H9 (cell line): ENCODE measurements at regions not wholly inside any gene's neighbourhood (a gene's known extent, or its start where the extent isn't known, plus 50 kb on each side); places are given as distances from the start of the nearest gene placed in this dataset.
"Not testable (repeated sequence)": the region's sequence is repeated elsewhere in the genome, so short reads cannot be mapped to it uniquely, and the experiment has no call there.

Source experiments
- DNase-seq: peaks from one replicate; pipeline ENCODE4 v3.0.0-alpha.2; 2017
- H2AFZ ChIP-seq: one replicate; pipeline ENCODE4 v1.6.1; 2013; ENCODE audit warnings: mild to moderate bottlenecking, low read length, control low read depth, moderate library complexity
- H2AK5ac ChIP-seq: 2 replicates; pipeline ENCODE4 v1.6.1; 2013; ENCODE audit warnings: low read length, control low read depth, mixed read lengths; ENCODE audit not compliant: insufficient read length
- H2BK120ac ChIP-seq: one replicate; pipeline ENCODE4 v1.6.1; 2013; ENCODE audit warnings: low read depth, mild to moderate bottlenecking, low read length, control low read depth, inconsistent platforms; ENCODE audit not compliant: poor library complexity, severe bottlenecking
- H2BK12ac ChIP-seq: 2 replicates; pipeline ENCODE4 v1.6.1; 2013; ENCODE audit warnings: low read length, control low read depth, mixed read lengths, low read depth; ENCODE audit not compliant: insufficient read length
- H2BK15ac ChIP-seq: 2 replicates; pipeline ENCODE4 v1.6.1; 2013; ENCODE audit warnings: low read depth, low read length, control low read depth
- H2BK20ac ChIP-seq: one replicate; pipeline ENCODE4 v1.6.1; 2013; ENCODE audit warnings: low read depth, mild to moderate bottlenecking, low read length, control low read depth, inconsistent platforms; ENCODE audit not compliant: poor library complexity, severe bottlenecking
- H2BK5ac ChIP-seq: 2 replicates; pipeline ENCODE4 v1.6.1; 2013; ENCODE audit warnings: low read length, control low read depth, mixed read lengths; ENCODE audit not compliant: insufficient read length
- H3K14ac ChIP-seq: 2 replicates; pipeline ENCODE4 v1.6.1; 2013; ENCODE audit warnings: low read length, control low read depth; ENCODE audit not compliant: insufficient read depth
- H3K18ac ChIP-seq: 2 replicates; pipeline ENCODE4 v1.6.1; 2013; ENCODE audit warnings: low read depth, mild to moderate bottlenecking, mixed read lengths, low read length, control low read depth; ENCODE audit not compliant: insufficient read length
- H3K23ac ChIP-seq: 2 replicates; pipeline ENCODE4 v1.6.1; 2013; ENCODE audit warnings: low read length, control low read depth, mixed read lengths, low read depth; ENCODE audit not compliant: insufficient read length
- H3K23me2 ChIP-seq: 2 replicates; pipeline ENCODE4 v1.6.1; 2013; ENCODE audit warnings: low read depth, mild to moderate bottlenecking, mixed read lengths, low read length, control low read depth; ENCODE audit not compliant: insufficient read length, poor library complexity, severe bottlenecking
- H3K27ac ChIP-seq: 2 replicates; pipeline ENCODE4 v1.5.1; 2013; ENCODE audit warnings: low read length, control low read depth, mixed read lengths, low read depth; ENCODE audit not compliant: insufficient read length
- H3K27me3 ChIP-seq: 2 replicates; pipeline ENCODE4 v1.6.1; 2013; ENCODE audit warnings: low read length, control low read depth, inconsistent platforms; ENCODE audit not compliant: insufficient read depth
- H3K4ac ChIP-seq: 2 replicates; pipeline ENCODE4 v1.6.1; 2013; ENCODE audit warnings: low read depth, mild to moderate bottlenecking, control low read depth, inconsistent platforms, low read length, moderate library complexity
- H3K4me1 ChIP-seq: 2 replicates; pipeline ENCODE4 v1.6.1; 2013; ENCODE audit warnings: low read length, control low read depth, inconsistent platforms; ENCODE audit not compliant: insufficient read depth
- H3K4me2 ChIP-seq: 2 replicates; pipeline ENCODE4 v1.6.1; 2013; ENCODE audit warnings: low read length, control low read depth, mixed read lengths; ENCODE audit not compliant: insufficient read length, insufficient read depth
- H3K56ac ChIP-seq: 2 replicates; pipeline ENCODE4 v1.6.1; 2013; ENCODE audit warnings: low read depth, mild to moderate bottlenecking, mixed read lengths, low read length, control low read depth; ENCODE audit not compliant: insufficient read length
- H3K79me1 ChIP-seq: 2 replicates; pipeline ENCODE4 v1.6.1; 2013; ENCODE audit warnings: low read depth, mild to moderate bottlenecking, moderate library complexity, low read length, control low read depth, inconsistent platforms; ENCODE audit not compliant: insufficient read depth, poor library complexity, severe bottlenecking
- H3K79me2 ChIP-seq: 2 replicates; pipeline ENCODE4 v1.6.1; 2013; ENCODE audit warnings: low read length, control low read depth, inconsistent platforms; ENCODE audit not compliant: insufficient read depth
- H3K9ac ChIP-seq: 2 replicates; pipeline ENCODE4 v1.6.1; 2013; ENCODE audit warnings: low read length, control low read depth, mixed read lengths; ENCODE audit not compliant: insufficient read length; ENCODE audit errors: extremely low read depth
- H3K9me3 ChIP-seq: one replicate; pipeline ENCODE4 v1.6.1; 2013; ENCODE audit warnings: low read depth, low read length, inconsistent platforms; ENCODE audit not compliant: control insufficient read depth
- H3T11ph ChIP-seq: one replicate; pipeline ENCODE4 v1.6.1; 2013; ENCODE audit warnings: mild to moderate bottlenecking, low read length, control low read depth, inconsistent platforms
- H4K20me1 ChIP-seq: one replicate; pipeline ENCODE4 v1.6.1; 2013; ENCODE audit not compliant: control insufficient read depth, insufficient read length, insufficient read depth
- H4K5ac ChIP-seq: 2 replicates; pipeline ENCODE4 v1.6.1; 2013; ENCODE audit warnings: low read depth, mild to moderate bottlenecking, mixed read lengths, low read length, control low read depth; ENCODE audit not compliant: insufficient read length
- H4K8ac ChIP-seq: replicated peaks from 2 replicates; pipeline ENCODE4 v1.6.1; 2013; ENCODE audit warnings: low read length, control low read depth, mixed read lengths, low read depth; ENCODE audit not compliant: insufficient read length
- H4K91ac ChIP-seq: 2 replicates; pipeline ENCODE4 v1.6.1; 2013; ENCODE audit warnings: low read depth, mild to moderate bottlenecking, moderate library complexity, mixed read lengths, low read length, control low read depth; ENCODE audit not compliant: insufficient read length
- H3K27ac Mint-ChIP-seq, 3 experiments: 2 replicates in 2 of 3; 3 replicates in 1 of 3; pipeline ENCODE4 v1.8.0; 2020 to 2021; ENCODE audit warnings: mixed read lengths in 3 of 3, mild to moderate bottlenecking in 1 of 3, moderate library complexity in 1 of 3
- H3K27me3 Mint-ChIP-seq: 2 replicates; pipeline ENCODE4 v1.8.0; 2021; ENCODE audit warnings: low read depth, mild to moderate bottlenecking, moderate library complexity, mixed read lengths
- H3K36me3 Mint-ChIP-seq, 3 experiments: 2 replicates in 2 of 3; 3 replicates in 1 of 3; pipeline ENCODE4 v1.8.0; 2020 to 2021; ENCODE audit warnings: low read depth in 3 of 3, mixed read lengths in 3 of 3; ENCODE audit not compliant: insufficient read depth in 1 of 3
- H3K4me1 Mint-ChIP-seq, 2 experiments: 2 replicates each; pipeline ENCODE4 v1.8.0; 2020; ENCODE audit warnings: mixed read lengths in 2 of 2
- H3K4me3 Mint-ChIP-seq, 2 experiments: 2 replicates in 1 of 2; 3 replicates in 1 of 2; pipeline ENCODE4 v1.8.0; 2020 to 2021; ENCODE audit warnings: mild to moderate bottlenecking in 2 of 2, mixed read lengths in 2 of 2, moderate library complexity in 1 of 2
- H3K9me3 Mint-ChIP-seq, 2 experiments: 2 replicates in 1 of 2; 3 replicates in 1 of 2; pipeline ENCODE4 v1.8.0; 2020; ENCODE audit warnings: mild to moderate bottlenecking in 2 of 2, mixed read lengths in 2 of 2, moderate library complexity in 1 of 2
- WGBS: extraction: QIAGEN DNeasy Blood & Tissue Kit; methylation state at CpG from one replicate; pipeline ENCODE4 v1.1.7; 2013; ENCODE audit warnings: missing lambda C conversion rate, low lambda C conversion rate, mixed read lengths; ENCODE audit not compliant: insufficient read length; ENCODE audit errors: extremely low coverage; 5-methylcytosine and 5-hydroxymethylcytosine counted together
- TF ChIP-seq, protein P1 (sequence below): fragments of 200-600 bp; sonication (generic); conservative IDR thresholded peaks from 3 replicates; pipeline ENCODE4 v1.8.0; 2021; ENCODE audit warnings: antibody characterized with exemption, mild to moderate bottlenecking

DNA sequence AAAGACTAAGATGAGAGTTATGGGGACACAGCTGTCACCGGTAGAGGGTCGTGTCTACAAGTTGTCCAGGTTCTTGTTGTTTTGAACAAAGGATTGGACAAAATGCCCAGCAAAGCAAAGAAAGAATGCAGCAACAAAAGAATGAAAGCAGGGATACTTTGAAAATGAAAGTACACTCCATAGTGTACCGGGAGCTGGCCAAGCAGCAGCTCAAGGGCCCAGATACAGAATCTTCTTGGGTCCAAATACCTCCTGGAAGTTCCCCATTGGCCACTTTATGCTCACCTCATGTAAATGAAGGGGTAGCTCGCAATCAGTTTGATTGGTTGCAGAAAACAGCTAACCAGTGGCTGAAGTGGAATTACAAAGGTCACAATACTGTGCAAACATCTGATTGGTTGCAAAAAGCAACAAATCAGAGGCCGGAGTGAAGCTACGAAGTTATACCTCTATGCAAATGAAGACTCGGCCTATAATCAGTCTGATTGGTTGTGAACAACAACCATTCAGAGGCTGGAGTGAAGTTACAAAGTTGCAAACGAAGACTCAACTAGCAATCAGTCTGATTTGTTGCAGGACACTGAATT, 474.9 kb upstream of the TMEFF2 start:
- H3K4me1 Mint-ChIP-seq = peaks cover 2% of the 10 kb centered on the region in 2 experiments; a peak in 2 of 4 replicates
- Histone ChIP-seq H2AK5ac (no peak overlapping the region), H2BK120ac (no peak overlapping the region), H4K5ac (no peak overlapping the region), H3K27me3 (no peaks in the 10 kb centered on the region), H3K4me2 (no peak overlapping the region), H4K91ac (no peak overlapping the region), H3K18ac (no peak overlapping the region), H2BK20ac (no peak overlapping the region), H2AFZ (no peak overlapping the region), H3K14ac (no peak overlapping the region), H3K79me1 (no peaks in the 10 kb centered on the region), H3K27ac (no peak overlapping the region), H3K23me2 (no peaks in the 10 kb centered on the region), H3K4me1 (no peaks in the 10 kb centered on the region), H3K79me2 (no peaks in the 10 kb centered on the region), H2BK5ac (no peak overlapping the region), H4K8ac (no peak overlapping the region), H2BK12ac (no peak overlapping the region), H3K56ac (no peak overlapping the region), H3K23ac (no peak overlapping the region), H3K9ac (no peak overlapping the region), H3T11ph (no peak overlapping the region), H3K4ac (no peak overlapping the region), H3K9me3 (no peaks in the 10 kb centered on the region), H2BK15ac (no peak overlapping the region), H4K20me1 (no peaks in the 10 kb centered on the region)
- DNase-seq = no peak
- no CpG with 5 or more reads among the region's 8 CpGs for WGBS
- H3K27me3 Mint-ChIP-seq = no peaks in the 10 kb centered on the region
- H3K9me3 Mint-ChIP-seq = no peaks in the 10 kb centered on the region
- H3K4me3 Mint-ChIP-seq = no peak overlapping the region
- TF ChIP-seq, protein P1, sequence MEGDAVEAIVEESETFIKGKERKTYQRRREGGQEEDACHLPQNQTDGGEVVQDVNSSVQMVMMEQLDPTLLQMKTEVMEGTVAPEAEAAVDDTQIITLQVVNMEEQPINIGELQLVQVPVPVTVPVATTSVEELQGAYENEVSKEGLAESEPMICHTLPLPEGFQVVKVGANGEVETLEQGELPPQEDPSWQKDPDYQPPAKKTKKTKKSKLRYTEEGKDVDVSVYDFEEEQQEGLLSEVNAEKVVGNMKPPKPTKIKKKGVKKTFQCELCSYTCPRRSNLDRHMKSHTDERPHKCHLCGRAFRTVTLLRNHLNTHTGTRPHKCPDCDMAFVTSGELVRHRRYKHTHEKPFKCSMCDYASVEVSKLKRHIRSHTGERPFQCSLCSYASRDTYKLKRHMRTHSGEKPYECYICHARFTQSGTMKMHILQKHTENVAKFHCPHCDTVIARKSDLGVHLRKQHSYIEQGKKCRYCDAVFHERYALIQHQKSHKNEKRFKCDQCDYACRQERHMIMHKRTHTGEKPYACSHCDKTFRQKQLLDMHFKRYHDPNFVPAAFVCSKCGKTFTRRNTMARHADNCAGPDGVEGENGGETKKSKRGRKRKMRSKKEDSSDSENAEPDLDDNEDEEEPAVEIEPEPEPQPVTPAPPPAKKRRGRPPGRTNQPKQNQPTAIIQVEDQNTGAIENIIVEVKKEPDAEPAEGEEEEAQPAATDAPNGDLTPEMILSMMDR = no peak
- no peaks in the 10 kb centered on the region; a peak in 1 of 7 replicates for H3K36me3 Mint-ChIP-seq
- H3K27ac Mint-ChIP-seq = peak overlapping the region in 1 of 3 experiments; percentile 36; a peak in 1 of 7 replicates

DNA sequence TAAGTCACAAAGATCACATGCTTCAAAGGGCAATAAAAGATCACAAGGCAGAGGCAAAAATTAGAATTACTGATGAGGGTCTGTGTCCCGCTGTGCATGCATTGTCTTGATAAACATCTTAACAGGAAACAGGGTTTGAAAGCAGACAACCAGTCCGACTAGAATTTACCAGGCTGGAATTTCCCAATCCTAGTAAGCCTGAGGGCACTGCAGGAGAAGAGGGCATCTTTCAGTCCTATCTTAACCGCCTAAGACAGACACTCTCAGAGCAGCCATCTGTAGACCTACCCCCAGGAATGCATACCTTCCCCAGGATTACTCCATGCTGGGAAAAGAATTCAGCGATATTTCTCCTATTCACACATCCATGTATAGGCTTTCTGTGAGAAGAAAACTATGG, 465.8 kb upstream of the TMEFF2 start:
- not testable (repeated sequence) for H3K9ac ChIP-seq, H3K4ac ChIP-seq, H3K23me2 ChIP-seq, H2BK120ac ChIP-seq, H3K27me3 ChIP-seq, H3K56ac ChIP-seq, H3K79me1 ChIP-seq, H3K27me3 Mint-ChIP-seq, H4K91ac ChIP-seq, H2AFZ ChIP-seq, H3K14ac ChIP-seq, H2BK20ac ChIP-seq, H3K79me2 ChIP-seq, DNase-seq, H2BK5ac ChIP-seq, H2AK5ac ChIP-seq, H3K18ac ChIP-seq, H3K9me3 ChIP-seq, H3T11ph ChIP-seq, H3K27ac ChIP-seq, H3K23ac ChIP-seq, H3K4me1 ChIP-seq, H4K20me1 ChIP-seq, H2BK12ac ChIP-seq, H4K8ac ChIP-seq, H2BK15ac ChIP-seq, H3K4me2 ChIP-seq, H3K4me3 Mint-ChIP-seq, H4K5ac ChIP-seq
- H3K9me3 Mint-ChIP-seq = peaks cover 13% of the 10 kb centered on the region in 2 experiments
- H3K27ac Mint-ChIP-seq = peak overlapping the region in 1 of 3 experiments; percentile 16; a peak in 1 of 7 replicates
- no CpG with 5 or more reads among the region's 4 CpGs for WGBS
- H3K4me1 Mint-ChIP-seq = peaks cover 3 to 12% of the 10 kb centered on the region in 2 experiments; a peak in 3 of 4 replicates
- peaks cover 3 to 13% (median 11%) of the 10 kb centered on the region in 3 experiments; a peak in 5 of 7 replicates for H3K36me3 Mint-ChIP-seq
